Hematopoietic multipotent progenitor cell treated with erythropoietin and hydrocortisone succinate and interleukin-3 and kit ligand, for 8 days (in vitro differentiated cells): ENCODE measurements at regions not wholly inside any gene's neighbourhood (a gene's known extent, or its start where the extent isn't known, plus 50 kb on each side); places are given as distances from the start of the nearest gene placed in this dataset.
A peak's percentile ranks its signal among the peaks of the same experiment; 100 is the strongest.
"Not testable (repeated sequence)": the region's sequence is repeated elsewhere in the genome, so short reads cannot be mapped to it uniquely, and the experiment has no call there.

Experiments
- DNase-seq: peaks from one replicate; pipeline ENCODE4 v3.0.0-alpha.2; 2015

DNA sequence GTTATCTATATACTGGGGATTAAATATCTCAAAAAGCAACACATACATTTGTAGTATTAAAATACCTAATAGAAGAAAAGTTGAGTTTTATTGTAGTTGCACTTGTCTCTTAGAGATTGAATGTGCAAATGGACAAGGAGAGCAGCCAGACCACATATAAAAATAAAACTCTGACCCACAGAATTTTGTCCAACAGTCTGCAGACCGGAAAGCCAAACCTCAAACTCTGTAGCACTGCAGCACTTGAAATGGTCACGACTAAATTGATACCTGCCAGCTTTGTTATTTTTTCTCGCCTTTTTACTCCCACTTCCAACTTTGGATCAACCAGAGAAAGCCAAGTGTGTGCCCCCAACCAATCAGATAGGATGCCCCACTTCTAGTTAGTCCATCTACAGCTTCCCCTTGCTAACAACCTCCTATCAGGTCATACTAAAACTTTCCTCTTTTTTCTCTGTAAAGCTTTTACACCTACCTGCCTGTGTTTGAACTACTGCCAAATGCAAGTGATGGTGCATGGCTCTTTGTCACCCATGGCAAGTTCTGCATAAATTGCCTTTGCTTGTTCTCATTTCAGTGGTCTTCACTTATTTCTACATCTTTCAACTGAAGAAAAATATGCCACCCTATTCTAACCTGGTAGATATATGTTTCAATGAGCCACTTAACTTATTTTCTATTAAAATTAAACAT lies 1250.7 kb upstream of the SPRY2 start:
- DNase-seq: no peak

DNA sequence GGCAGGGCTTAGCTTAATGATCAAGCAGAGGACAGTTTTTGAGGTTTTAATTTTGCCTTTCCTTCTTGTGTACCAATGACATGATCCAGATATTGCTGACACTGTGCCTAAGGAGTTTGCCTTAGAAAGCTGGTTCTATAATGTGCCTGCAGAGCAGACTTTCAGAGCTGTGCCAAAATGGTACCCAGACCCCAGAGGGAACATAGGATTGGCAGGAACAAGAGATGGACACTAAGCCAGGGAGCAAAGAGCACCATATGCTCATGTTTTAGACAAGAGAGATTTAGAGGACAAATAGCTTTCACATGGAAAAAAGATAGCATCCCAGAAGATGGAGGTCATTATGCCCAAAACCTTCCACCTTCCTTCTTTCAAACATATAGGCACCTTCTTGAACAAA lies 1241.5 kb upstream of the SPRY2 start:
- no peak for DNase-seq

DNA sequence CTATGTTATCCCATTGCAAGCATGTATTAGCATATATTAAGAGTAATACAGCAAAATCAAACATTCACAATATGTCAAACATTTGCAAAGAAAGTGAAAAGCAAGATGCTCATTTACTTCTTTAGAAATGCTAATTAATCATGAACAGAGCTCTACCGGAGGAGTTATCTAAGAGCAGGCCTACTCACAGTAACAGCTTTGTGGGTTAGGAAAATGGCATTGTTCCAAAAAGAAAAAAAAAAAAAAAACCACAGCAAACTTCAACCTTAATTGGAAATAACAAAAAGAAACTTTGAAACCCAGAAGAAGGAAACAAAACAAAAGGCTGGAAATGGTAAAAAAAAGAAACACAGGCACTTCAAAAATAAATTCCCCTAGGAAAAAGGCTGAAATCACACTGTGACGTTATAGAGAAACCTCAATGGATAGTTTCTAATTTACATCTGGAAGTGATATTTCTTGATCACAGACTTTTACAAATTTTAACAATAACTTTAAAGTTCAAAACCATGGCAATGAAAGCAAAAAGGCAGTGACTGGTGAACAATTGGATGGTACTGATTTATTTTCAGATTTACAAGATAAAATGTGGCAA lies 1236.8 kb upstream of the SPRY2 start:
- DNase-seq: peak; percentile 6

DNA sequence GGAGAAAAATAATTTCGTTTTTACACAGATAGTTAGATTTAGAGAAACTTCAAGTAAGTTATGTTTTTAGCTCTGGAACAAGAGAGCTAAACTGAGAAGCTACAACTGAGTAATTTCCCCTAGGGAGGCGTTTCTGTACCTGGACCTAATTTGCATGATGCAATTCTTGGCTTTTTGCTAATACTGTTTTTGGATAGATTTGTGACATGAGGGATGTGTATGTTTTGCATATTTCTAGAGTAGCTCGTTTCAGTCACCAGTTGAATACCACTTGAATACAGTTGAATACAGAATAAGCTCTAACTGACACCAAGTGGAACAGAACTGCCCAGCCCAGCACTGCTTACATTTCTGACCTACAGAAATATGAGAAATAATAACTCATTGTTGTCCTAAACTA lies 1227.9 kb upstream of the SPRY2 start:
- DNase-seq: no peak

DNA sequence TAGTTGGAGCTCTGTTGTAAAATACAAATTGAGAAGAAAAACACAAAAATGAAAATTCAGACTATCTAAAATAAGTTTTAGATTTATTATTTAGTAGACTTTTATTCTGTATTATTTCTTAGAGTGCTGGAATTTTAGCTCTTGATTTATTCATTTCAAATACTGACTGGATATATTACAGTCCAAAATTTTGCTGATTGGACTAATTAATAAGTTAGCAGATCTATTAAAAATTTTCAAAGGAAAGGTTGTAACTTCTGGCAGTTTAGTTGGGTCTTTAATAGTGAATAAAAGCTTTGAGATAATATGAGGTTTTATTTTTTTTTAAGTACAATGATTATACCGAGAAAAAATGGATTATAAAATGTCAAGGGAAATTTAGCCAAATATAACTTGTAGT lies 1224.9 kb upstream of the SPRY2 start:
- no peak for DNase-seq

DNA sequence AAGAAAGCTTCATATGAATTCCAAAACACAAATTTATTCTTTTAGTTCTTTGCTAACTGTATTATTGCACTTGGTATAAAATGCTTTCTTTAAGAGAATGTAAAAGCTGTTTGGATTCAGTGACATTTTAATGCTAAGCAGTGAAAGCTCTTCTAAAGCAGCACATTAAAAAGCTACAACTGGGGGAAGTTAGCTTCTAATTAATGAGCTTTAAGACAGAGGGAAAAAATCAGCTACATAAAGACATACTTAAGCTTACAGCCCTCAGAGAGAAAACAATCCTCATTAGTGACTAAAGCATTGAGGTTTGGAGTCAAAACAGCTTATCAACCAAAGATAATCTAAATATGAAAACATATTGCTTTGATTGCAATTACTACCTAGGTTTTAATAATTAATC lies 1222.2 kb upstream of the SPRY2 start:
- no peak for DNase-seq

DNA sequence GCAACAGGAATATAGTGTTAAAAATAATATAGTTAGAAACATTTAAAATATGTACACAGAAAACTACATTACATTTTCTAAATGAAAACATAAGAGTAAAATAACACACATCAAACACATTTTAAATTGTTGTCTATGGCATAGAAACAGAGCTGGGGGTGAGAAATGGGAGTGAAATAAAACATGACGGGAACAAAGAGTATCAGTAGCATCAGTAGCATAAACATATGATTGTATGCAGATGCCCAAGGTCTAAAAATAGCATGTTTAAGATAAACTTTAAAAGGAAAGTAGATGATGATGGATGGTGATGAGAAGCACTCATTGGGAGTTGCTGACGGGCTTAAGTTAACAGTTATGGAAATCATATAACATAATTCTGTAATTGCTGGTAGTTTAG lies 1221.7 kb upstream of the SPRY2 start:
- no peak for DNase-seq

DNA sequence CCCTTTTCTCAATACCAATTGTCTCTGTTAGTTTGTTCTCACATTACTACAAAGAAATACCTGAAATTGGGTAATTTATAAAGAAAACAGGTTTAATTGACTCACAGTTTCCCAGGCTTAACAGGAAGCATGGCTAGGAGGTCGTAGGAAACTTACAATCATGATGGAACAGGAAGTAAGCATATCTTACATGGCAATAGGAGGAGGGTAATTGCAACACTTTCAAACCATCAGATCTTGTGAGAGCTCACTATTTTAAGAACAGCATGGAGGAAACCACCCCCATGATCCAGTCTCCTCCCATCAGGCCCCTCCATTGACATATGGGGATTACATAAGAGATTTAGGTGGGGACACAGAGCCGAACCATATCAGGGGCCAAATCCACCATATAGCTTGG lies 1210.1 kb upstream of the SPRY2 start:
- no peak for DNase-seq

DNA sequence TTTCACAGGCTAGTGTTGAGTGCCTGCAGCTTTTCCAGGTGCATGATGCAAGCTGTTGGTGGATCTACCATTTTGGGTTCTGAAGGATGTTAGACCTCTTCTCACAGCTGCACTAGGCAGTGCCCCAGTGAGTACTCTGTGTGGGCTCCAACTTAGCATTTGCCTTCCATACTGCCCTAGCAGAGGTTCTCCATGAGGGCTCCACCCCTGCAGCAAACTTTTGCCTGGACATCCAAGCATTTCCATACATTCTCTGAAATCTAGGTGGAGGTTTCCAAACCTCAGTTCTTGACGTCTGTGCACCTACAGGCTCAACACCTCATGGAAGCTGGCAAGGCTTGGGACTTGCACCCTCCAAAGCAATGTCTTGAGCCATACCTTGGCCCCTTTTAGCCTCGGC lies 1205.4 kb upstream of the SPRY2 start:
- not testable (repeated sequence) for DNase-seq

DNA sequence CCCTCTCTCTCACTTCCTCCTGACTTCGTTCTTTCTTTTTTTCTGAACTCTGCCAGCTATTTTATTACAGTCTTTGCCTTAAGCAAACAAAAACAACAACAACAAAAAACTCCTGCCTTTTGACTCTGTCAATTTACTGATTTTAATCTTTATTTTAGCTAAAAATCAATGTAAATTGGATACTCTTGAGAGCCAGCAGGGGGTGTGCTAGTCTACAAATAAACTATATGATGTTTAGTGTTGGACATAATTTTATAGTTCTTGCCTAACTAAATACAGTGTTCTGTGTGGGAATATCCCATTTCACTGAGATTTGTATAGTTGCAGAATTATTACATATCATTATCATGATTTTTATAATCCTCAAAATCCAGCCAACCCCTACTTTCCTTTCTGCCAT lies 1199.9 kb upstream of the SPRY2 start:
- DNase-seq: no peak

DNA sequence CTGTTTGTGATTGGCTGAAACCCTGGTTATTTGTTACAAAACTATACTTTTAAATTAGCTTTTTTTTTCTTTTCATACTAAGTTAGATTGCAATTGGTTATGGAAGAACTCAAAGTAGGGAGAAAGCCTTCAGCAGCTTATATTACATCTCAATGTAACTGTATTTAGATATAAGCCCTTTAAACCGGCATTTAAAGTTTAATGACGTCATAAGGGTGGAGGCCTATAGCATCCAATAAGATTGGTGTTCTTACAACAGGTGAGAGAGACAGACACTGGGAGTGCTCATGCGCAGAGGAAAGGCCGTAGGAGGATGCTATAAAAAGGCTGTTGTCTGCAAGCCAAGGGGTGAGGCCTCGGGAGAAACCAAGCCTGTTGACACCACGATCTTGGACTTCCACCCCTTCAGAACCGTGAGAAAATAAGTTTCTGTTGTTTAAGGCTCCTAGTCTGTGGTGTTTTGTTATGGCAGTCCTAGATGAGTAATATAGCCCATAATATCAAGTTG lies 1198.8 kb upstream of the SPRY2 start:
- no peak for DNase-seq

DNA sequence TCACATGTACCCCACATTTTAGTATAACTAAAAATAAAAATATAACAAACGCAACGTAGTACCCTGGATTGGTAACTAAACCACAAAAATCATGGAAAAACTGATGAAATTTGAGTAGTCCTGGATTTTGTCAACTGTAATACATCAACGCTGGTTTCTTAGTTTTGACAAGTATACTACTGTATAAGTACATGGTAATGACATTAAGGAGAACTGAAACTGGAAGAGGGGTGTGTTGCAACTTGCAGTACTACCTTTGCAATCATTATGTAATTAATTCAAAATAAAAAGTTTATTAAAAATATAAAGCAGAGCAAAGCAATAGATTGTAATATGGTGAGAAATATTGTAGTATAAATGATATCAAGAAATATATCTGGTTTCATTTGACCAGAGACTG lies 1158.0 kb upstream of the SPRY2 start:
- DNase-seq: no peak

DNA sequence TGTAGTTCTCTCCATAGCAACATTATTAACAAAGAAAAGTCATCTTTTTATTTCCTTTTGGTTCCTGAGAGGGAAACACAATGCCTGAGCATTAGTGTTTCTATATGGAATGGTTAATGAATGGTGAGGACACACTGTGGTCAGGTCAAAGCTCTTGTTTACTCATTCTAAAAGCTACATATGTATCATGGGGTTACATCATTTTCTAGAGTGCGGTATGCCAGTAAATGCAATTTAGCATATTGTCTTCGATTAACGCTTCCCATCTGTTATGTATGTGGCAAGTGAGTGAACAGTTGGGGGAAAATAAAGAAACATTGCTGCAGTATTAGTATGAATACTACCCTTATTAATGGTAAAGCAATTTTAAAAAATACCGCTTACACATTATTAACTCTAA lies 1152.2 kb upstream of the SPRY2 start:
- DNase-seq: no peak

DNA sequence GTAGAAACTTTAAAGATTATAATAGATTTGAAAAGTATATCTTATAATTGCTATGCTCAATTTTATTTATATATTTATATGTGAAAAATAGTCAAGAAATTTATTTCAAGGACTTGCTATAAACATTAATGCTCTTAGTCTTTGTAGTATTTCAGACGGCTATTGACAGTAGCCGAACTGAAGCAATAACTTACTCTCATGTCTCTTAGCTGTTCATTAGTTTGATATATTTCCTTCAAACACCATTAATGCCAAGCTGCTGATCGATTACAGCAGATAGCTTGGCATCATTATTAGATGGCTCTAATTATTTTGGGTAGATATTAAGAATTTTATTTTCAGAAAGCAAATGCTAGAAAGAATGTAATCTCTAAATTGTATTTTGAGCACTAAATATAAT lies 1151.5 kb upstream of the SPRY2 start:
- no peak for DNase-seq

DNA sequence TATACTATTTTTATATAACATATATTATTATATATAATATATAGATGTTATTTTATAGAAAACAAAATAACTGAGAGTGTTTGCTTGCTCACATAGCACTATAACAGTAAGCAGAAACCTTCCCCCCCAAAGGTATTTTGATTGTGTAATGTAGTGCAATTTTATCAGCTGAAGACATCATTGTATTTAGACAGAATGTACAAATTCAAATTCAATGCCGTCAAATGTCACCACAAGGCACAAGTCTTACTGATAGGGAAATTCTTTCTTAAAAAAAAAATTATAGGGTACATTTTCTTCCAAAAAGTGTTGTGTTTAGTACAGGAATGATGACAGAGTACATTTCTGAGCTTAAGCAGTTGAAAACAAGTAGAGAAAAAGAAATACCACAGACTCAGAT lies 1147.1 kb upstream of the SPRY2 start:
- no peak for DNase-seq

DNA sequence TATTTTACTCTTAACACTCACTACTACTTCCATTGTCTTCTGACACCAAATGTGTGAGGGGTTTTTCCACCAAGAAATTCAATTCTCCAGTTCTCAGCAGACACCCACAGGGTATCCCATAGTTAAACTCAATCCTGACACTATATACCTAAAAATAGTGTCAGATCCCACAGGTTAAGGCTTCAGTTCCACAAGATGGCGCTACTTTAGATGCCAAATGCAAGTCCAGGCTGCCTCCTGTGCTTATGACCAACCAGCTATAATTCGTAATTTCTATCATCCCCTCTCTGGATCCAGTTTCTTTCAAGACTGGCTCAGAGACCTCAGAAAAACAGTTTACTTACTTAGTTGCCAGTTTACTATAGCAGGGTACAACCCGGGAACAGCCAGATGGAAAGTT lies 1146.2 kb upstream of the SPRY2 start:
- no peak for DNase-seq

DNA sequence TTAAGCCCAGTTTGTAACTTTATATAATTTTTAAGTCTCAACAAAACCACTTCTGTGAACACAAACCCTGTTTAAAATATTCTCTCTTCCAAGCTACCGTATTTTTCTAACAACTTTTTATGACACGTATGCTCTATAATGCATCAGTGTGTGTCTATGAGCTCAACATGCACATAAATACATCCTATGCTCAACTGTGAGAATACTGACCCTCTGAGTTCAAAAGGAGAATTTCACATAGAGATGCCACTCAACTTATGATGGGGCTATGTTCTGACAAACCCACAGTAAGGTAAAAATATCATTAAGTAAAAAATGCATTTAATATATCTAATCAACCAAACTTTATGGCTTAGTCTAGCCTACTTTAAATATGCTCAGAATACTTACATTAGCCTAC lies 1139.7 kb upstream of the SPRY2 start:
- no peak for DNase-seq

DNA sequence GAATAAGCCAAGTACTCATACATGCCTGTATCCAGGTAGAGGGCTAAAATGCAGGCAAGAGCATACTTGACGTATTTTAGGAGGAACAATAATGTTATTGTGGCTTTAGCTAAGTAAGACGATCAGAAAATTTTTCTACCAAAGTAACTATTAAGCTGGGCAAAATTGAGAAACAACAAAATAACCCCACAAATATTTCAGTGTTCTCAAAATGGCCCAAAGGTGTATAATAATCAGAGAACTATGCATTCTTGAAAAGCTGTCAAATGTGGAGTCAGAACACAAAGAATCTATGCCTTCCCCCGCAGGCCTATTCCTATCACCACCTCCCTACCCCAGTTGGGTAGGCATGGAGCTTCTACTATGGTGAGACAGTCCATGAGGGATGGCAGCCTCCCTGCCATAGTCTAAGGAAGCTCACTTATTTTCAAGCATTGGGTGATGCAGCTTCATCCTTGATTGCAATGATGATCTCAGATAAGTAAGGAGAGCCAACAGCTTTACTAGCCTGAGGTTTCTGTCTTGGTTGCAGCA lies 1132.5 kb upstream of the SPRY2 start:
- no peak for DNase-seq

DNA sequence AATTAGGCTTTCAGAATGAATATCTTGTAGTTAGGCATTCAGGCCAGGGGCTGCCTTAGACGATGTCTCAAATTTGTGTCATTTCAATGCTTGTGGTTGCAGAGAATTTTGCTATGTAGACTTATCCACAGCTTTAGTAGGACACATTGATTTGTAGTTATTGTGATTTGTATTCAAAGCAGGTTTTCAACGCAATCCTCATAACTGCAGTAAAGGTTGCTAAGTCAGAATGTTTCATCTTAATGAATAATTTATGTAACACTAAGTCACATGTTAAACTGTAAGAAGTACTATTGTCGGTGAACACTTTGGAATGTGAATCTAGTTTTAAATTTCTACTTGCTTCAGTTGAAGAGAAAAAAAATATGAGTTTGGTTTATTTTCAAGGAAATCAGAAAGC lies 1117.2 kb upstream of the SPRY2 start:
- no peak for DNase-seq

DNA sequence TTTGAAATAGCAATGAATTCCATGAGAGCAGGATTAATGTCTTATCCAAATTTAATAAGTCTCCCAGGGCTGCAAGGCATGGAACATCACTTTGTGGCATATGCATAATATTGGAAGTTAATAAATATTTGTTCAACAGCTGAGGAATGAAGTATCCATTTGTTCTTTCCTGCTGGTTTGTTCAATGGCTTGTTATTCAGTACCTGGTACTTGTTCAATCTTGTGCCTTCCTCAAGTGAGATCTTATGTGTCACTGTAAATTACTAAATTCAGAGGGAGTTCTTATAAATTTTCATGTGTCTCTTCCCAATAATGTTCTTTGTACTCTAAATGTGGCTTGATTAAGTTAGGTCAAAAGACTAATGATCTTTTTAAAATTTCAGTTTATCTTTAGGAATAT lies 1105.5 kb upstream of the SPRY2 start:
- no peak for DNase-seq

DNA sequence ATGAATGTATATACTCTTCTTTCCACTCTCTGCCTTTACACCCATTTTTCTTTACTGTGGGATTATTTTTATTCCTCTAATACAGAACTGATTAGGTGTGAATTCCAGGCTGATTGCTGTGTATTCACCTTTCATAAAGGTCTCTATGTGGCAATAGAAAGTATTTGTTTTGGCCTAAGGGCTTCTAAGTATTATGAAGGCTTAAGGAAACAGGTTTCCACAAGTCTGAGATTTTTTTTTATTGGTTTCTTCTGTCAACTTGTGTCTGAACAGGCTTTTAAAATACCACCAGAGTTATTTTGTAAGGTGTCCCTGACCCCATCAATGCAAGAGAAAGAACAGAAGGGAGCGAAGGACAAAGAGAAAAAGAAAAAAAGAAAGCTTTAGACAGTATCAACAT lies 1102.0 kb upstream of the SPRY2 start:
- no peak for DNase-seq

DNA sequence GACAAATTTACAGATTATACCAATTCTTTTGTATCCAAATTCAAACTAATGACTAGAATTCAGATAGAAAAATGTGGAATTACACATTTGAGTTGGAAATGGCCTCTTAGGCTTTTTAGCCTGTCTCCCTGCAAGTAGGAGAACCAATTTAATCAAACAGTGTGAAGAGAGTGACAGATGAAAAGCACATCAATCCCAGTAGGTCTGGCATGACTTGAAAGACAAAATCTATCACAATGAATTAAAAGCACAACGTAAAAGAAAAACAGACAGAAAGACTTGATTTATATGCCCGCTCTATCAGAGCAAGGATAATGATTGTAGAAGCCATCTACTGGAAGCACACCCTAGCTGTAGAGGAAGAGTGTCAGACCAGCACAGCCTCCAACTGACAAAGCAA lies 1084.4 kb upstream of the SPRY2 start:
- no peak for DNase-seq

DNA sequence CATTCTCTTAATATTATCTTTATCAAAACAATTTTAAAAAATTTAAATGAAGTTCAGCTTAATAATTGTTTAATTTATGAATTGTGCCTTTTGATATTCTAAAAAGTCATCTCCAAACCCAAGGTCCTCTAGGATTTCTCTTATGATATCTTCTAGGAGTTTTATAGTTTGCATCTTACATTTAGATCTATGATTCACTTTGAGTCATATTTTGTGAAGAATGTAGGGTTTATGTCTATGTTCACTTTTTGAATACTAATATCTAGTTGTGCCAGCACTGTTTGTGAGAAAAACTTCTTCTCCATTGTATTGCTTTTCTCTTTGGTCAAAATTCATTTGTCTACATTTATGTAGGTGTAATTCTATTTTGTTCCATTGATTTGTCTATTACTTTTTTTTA lies 1068.4 kb upstream of the SPRY2 start:
- DNase-seq: no peak

DNA sequence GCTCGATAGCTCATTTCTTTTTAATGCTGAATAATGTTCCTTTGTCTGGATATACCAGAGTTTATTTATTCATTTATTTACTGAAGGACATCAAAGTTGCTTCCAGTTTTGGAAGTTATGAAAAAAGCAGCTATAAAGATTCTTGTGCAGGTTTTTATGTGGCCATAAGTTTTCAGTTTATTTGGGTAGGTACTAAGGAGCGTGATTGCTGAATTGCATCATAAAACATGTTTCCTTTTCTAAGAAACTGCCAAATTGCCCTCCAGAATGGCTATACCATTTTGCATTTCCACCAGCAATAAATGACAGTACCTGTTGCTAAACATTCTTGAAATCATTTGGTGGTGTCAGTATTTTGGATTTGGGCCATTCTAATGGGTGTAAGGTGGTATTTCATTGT lies 1067.7 kb upstream of the SPRY2 start:
- no peak for DNase-seq
